GM18519 (cell line): ENCODE measurements at regions not wholly inside any gene's neighbourhood (a gene's known extent, or its start where the extent isn't known, plus 50 kb on each side); places are given as distances from the start of the nearest gene placed in this dataset.
"Not testable (repeated sequence)": the region's sequence is repeated elsewhere in the genome, so short reads cannot be mapped to it uniquely, and the experiment has no call there.

Source experiments
- ATAC-seq: cut with Tn5 transposase; IDR thresholded peaks from one replicate; pipeline ENCODE4 v1.9.1; 2021; ENCODE audit warnings: mild to moderate bottlenecking, moderate library complexity; ENCODE audit not compliant: unreplicated experiment, low FRiP score

GRCh38 chr15:69668039-69668705, 215.6 kb downstream of the RPLP1 start:
- no peak for ATAC-seq

GRCh38 chr15:69668963-69669362, 216.3 kb downstream of the RPLP1 start:
- ATAC-seq: peak; percentile 37

- ATAC-seq: no peak
Observed at GRCh38 chr15:69669446-69669845, 216.8 kb downstream of the RPLP1 start.

GRCh38 chr15:69673291-69673881, 220.8 kb downstream of the RPLP1 start:
- no peak for ATAC-seq

- ATAC-seq: no peak
Observed at GRCh38 chr15:69675731-69676130, 223.1 kb downstream of the RPLP1 start.

GRCh38 chr15:69677403-69677802, 224.8 kb downstream of the RPLP1 start:
- no peak for ATAC-seq

- peak; percentile 81 for ATAC-seq
Observed at GRCh38 chr15:69679623-69680228, 227.1 kb downstream of the RPLP1 start.

- not testable (repeated sequence) for ATAC-seq
Observed at GRCh38 chr15:69684823-69685222, 232.2 kb downstream of the RPLP1 start.

- no peak for ATAC-seq
Observed at GRCh38 chr15:69685512-69686452, 233.2 kb downstream of the RPLP1 start.

GRCh38 chr15:69686626-69687025, 234.0 kb downstream of the RPLP1 start:
- ATAC-seq: no peak

- ATAC-seq: no peak
Observed at GRCh38 chr15:69689133-69689532, 236.5 kb downstream of the RPLP1 start.

GRCh38 chr15:69691307-69692015, 238.8 kb downstream of the RPLP1 start:
- ATAC-seq: no peak

- no peak for ATAC-seq
Observed at GRCh38 chr15:69692342-69692741, 239.7 kb downstream of the RPLP1 start.

- no peak for ATAC-seq
Observed at GRCh38 chr15:69693059-69693458, 240.4 kb downstream of the RPLP1 start.

GRCh38 chr15:69696946-69697345, 244.3 kb downstream of the RPLP1 start:
- no peak for ATAC-seq

- no peak for ATAC-seq
Observed at GRCh38 chr15:69697916-69698315, 245.3 kb downstream of the RPLP1 start.

- no peak for ATAC-seq
Observed at GRCh38 chr15:69699096-69699495, 246.5 kb downstream of the RPLP1 start.

GRCh38 chr15:69700380-69700779, 247.8 kb downstream of the RPLP1 start:
- no peak for ATAC-seq

GRCh38 chr15:69701198-69701597, 248.6 kb downstream of the RPLP1 start:
- no peak for ATAC-seq

GRCh38 chr15:69703532-69704187, 251.0 kb downstream of the RPLP1 start:
- ATAC-seq: no peak
